Calu3 (cell line): ENCODE measurements at regions not wholly inside any gene's neighbourhood (a gene's known extent, or its start where the extent isn't known, plus 50 kb on each side); places are given as distances from the start of the nearest gene placed in this dataset.

Experiments used
- BruUV-seq: library from RNA; stranded (reverse); fragments of 400-500 nt; replicated peaks from 2 replicates; lab custom pipeline; 2021; lab: Mats Ljungman, UMichigan
- CTCF ChIA-PET: fragments of 300-600 bp; sonication (Branson Sonifier 250); formaldehyde crosslinking; loops from one replicate; lab custom pipeline; 2022; ENCODE audit warnings: antibody characterized with exemption; lab: Charles Lee
- DNase-seq: peaks from one replicate; pipeline ENCODE4 v3.0.0; 2022
- H3K27ac Mint-ChIP-seq: one replicate; pipeline ENCODE4 v1.8.0; 2022; ENCODE audit warnings: mixed read lengths; ENCODE audit not compliant: unreplicated experiment
- H3K27me3 Mint-ChIP-seq: one replicate; pipeline ENCODE4 v1.8.0; 2022; ENCODE audit warnings: mixed read lengths; ENCODE audit not compliant: unreplicated experiment
- H3K36me3 Mint-ChIP-seq: one replicate; pipeline ENCODE4 v1.8.0; 2022; ENCODE audit warnings: mild to moderate bottlenecking, moderate library complexity, mixed read lengths; ENCODE audit not compliant: insufficient read depth, unreplicated experiment
- H3K4me1 Mint-ChIP-seq: one replicate; pipeline ENCODE4 v1.8.0; 2022; ENCODE audit warnings: mild to moderate bottlenecking, low read depth, mixed read lengths; ENCODE audit not compliant: unreplicated experiment
- H3K4me3 Mint-ChIP-seq: one replicate; pipeline ENCODE4 v1.8.0; 2022; ENCODE audit warnings: mild to moderate bottlenecking, low read depth, moderate library complexity, mixed read lengths; ENCODE audit not compliant: unreplicated experiment
- H3K9me3 Mint-ChIP-seq: one replicate; pipeline ENCODE4 v1.8.0; 2022; ENCODE audit warnings: low read depth, mixed read lengths; ENCODE audit not compliant: unreplicated experiment
- CTCF ChIP-seq: fragments of 200-600 bp; IDR thresholded peaks from one replicate; pipeline ENCODE4 v1.8.0; 2022; ENCODE audit warnings: antibody characterized with exemption; ENCODE audit not compliant: unreplicated experiment
- intact Hi-C: fragments of 100-400 bp; cut with micrococcal nuclease; formaldehyde crosslinking; loops from one replicate; pipeline ENCODE4 v1.10.0; 2022; ENCODE audit not compliant: unreplicated experiment

GRCh38 chr9:25225938-25226760, 452.1 kb downstream of the TUSC1 start:
- H3K9me3 Mint-ChIP-seq, result peaks cover 2% of the 10 kb centered on the region
- H3K36me3 Mint-ChIP-seq, result no peaks in the 10 kb centered on the region
- DNase-seq, result no peak
- H3K27ac Mint-ChIP-seq, result no peak overlapping the region
- intact Hi-C loops, result no loop called here
- no peaks in the 10 kb centered on the region for H3K4me1 Mint-ChIP-seq
- CTCF ChIA-PET, result no interaction called here
- no TSS peak for BruUV-seq
- no peaks in the 10 kb centered on the region for H3K27me3 Mint-ChIP-seq
- H3K4me3 Mint-ChIP-seq, result no peak overlapping the region
- TF ChIP-seq CTCF, result no peak

GRCh38 chr9:25224996-25225395, 453.2 kb downstream of the TUSC1 start:
- Mint-ChIP-seq H3K36me3 (no peaks in the 10 kb centered on the region), H3K27ac (no peak overlapping the region), H3K4me3 (no peak overlapping the region), H3K4me1 (no peaks in the 10 kb centered on the region), H3K9me3 (peaks cover 2% of the 10 kb centered on the region), H3K27me3 (no peaks in the 10 kb centered on the region)
- CTCF ChIA-PET, result no interaction called here
- intact Hi-C loops, result no loop called here
- BruUV-seq, result no TSS peak
- TF ChIP-seq CTCF, result no peak
- DNase-seq, result no peak

- no TSS peak for BruUV-seq
- Mint-ChIP-seq H3K27me3 (no peaks in the 10 kb centered on the region), H3K4me1 (no peaks in the 10 kb centered on the region), H3K9me3 (peaks cover 2% of the 10 kb centered on the region), H3K4me3 (no peak overlapping the region), H3K36me3 (no peaks in the 10 kb centered on the region), H3K27ac (no peak overlapping the region)
- intact Hi-C loops, result no loop called here
- CTCF ChIA-PET, result no interaction called here
- no peak for TF ChIP-seq CTCF
- DNase-seq, result no peak
Observed at GRCh38 chr9:25224309-25224708, 453.9 kb downstream of the TUSC1 start.

GRCh38 chr9:25212361-25212760, 465.9 kb downstream of the TUSC1 start:
- Mint-ChIP-seq H3K27ac (no peak overlapping the region), H3K9me3 (no peaks in the 10 kb centered on the region), H3K36me3 (no peaks in the 10 kb centered on the region), H3K27me3 (no peaks in the 10 kb centered on the region), H3K4me1 (no peaks in the 10 kb centered on the region), H3K4me3 (no peak overlapping the region)
- intact Hi-C loops, result no loop called here
- CTCF ChIA-PET, result no interaction called here
- DNase-seq, result no peak
- no peak for TF ChIP-seq CTCF
- BruUV-seq, result no TSS peak
